CD4-positive, alpha-beta memory T cell (primary cell): ENCODE measurements at regions not wholly inside any gene's neighbourhood (a gene's known extent, or its start where the extent isn't known, plus 50 kb on each side); places are given as distances from the start of the nearest gene placed in this dataset.
A peak's percentile ranks its signal among the peaks of the same experiment; 100 is the strongest.

Experiments used
- CTCF ChIA-PET: fragments of 350-600 bp; sonication (Branson Sonifier 250); formaldehyde crosslinking; loops from one replicate; lab custom pipeline; 2021; ENCODE audit warnings: inconsistent platforms; ENCODE audit not compliant: partially characterized antibody; lab: Charles Lee
- POLR2A ChIA-PET: fragments of 350-600 bp; sonication (Branson Sonifier 250); formaldehyde crosslinking; loops from one replicate; lab custom pipeline; 2021; ENCODE audit not compliant: partially characterized antibody; lab: Charles Lee
- DNase-seq, 5 donors: peaks; one replicate each; pipeline versions ENCODE4 v3.0.0 to v3.0.0-alpha.2; 2020 to 2022; ENCODE audit warnings: mixed read lengths in 1 of 5
- H3K27ac ChIP-seq: one replicate; pipeline ENCODE4 v1.7.0; 2013; ENCODE audit warnings: low read depth, low read length
- H3K27me3 ChIP-seq: 2 replicates; pipeline ENCODE4 v1.7.0; 2013; ENCODE audit warnings: mild to moderate bottlenecking, low read length, moderate library complexity; ENCODE audit not compliant: insufficient read depth
- H3K36me3 ChIP-seq: 2 replicates; pipeline ENCODE4 v1.7.0; 2013; ENCODE audit warnings: mild to moderate bottlenecking, low read length, moderate library complexity; ENCODE audit not compliant: insufficient read depth
- H3K4me1 ChIP-seq: 2 replicates; pipeline ENCODE4 v1.7.0; 2013; ENCODE audit warnings: mild to moderate bottlenecking, low read length, moderate library complexity; ENCODE audit not compliant: insufficient read depth
- H3K4me3 ChIP-seq, 2 donors: one replicate each; pipeline ENCODE4 v1.7.0; 2013; ENCODE audit warnings: low read length in 2 of 2, mild to moderate bottlenecking in 1 of 2
- H3K9me3 ChIP-seq, 2 donors: one replicate each; pipeline ENCODE4 v1.7.0; 2013; ENCODE audit warnings: low read length in 2 of 2, control low read depth in 1 of 2; ENCODE audit not compliant: control insufficient read depth in 1 of 2
- H3K27ac Mint-ChIP-seq, 7 donors: one replicate each; pipeline ENCODE4 v1.8.0; 2020 to 2021; ENCODE audit warnings: mixed read lengths in 7 of 7, mild to moderate bottlenecking in 6 of 7, inconsistent platforms in 3 of 7, moderate library complexity in 3 of 7
- H3K27me3 Mint-ChIP-seq, 2 donors: one replicate each; pipeline ENCODE4 v1.8.0; 2020 to 2021; ENCODE audit warnings: mixed read lengths in 2 of 2
- H3K36me3 Mint-ChIP-seq, 2 donors: one replicate each; pipeline ENCODE4 v1.8.0; 2020 to 2021; ENCODE audit warnings: mixed read lengths in 2 of 2, inconsistent platforms in 1 of 2, mild to moderate bottlenecking in 1 of 2
- H3K4me1 Mint-ChIP-seq, 4 donors: one replicate each; pipeline ENCODE4 v1.8.0; 2020 to 2021; ENCODE audit warnings: mixed read lengths in 4 of 4, mild to moderate bottlenecking in 1 of 4
- H3K4me3 Mint-ChIP-seq, 8 donors: one replicate each; pipeline ENCODE4 v1.8.0; 2020 to 2021; ENCODE audit warnings: mixed read lengths in 8 of 8, mild to moderate bottlenecking in 7 of 8, moderate library complexity in 6 of 8, inconsistent platforms in 3 of 8
- H3K9me3 Mint-ChIP-seq, 8 donors: one replicate each; pipeline ENCODE4 v1.8.0; 2020 to 2021; ENCODE audit warnings: mixed read lengths in 8 of 8, mild to moderate bottlenecking in 5 of 8, inconsistent platforms in 3 of 8, moderate library complexity in 1 of 8
- intact Hi-C: fragments of 100-400 bp; cut with micrococcal nuclease; formaldehyde crosslinking; loops from one replicate; pipeline ENCODE4 v1.15.1; 2023

DNA sequence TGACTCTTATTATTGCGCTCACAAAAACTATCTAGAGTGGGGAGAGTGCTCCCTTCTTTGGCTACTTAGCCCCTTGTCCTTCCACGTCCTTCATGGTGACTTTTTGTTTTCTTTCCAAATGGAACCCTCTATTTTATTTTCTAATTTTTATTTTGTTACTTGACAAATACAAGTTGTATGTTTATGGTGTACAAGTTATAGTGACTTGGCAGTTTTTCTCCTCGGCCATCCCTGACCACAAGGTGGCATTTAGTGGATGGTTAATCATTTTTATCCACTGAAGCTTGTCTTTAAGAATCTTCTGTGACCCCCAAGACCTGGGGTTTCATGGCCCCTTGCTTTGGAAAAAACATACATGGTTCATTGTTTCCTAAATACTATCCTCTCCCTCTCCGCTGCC lies 70.1 kb downstream of the NKX2-1 start:
- ChIA-PET POLR2A (no interaction called here), CTCF (no interaction called here)
- H3K27me3 ChIP-seq = no peaks in the 10 kb centered on the region
- peaks cover 7 to 8% of the 10 kb centered on the region in 2 donors for H3K27me3 Mint-ChIP-seq
- DNase-seq = no peak
- H3K36me3 Mint-ChIP-seq = no peaks in the 10 kb centered on the region
- H3K4me3 ChIP-seq = no peak overlapping the region
- intact Hi-C loops = no loop called here
- peaks cover 0 to 5% (median 0%) of the 10 kb centered on the region in 8 donors for H3K9me3 Mint-ChIP-seq
- no peaks in the 10 kb centered on the region for H3K9me3 ChIP-seq
- no peaks in the 10 kb centered on the region for H3K36me3 ChIP-seq
- H3K4me1 Mint-ChIP-seq = no peaks in the 10 kb centered on the region
- no peak overlapping the region for H3K4me3 Mint-ChIP-seq
- no peak overlapping the region for H3K27ac ChIP-seq
- H3K4me1 ChIP-seq = no peaks in the 10 kb centered on the region
- H3K27ac Mint-ChIP-seq = no peak overlapping the region

GRCh38 chr14:36443374-36443773 lies 76.7 kb downstream of the NKX2-1 start:
- Histone ChIP-seq H3K9me3 (no peaks in the 10 kb centered on the region), H3K36me3 (no peaks in the 10 kb centered on the region), H3K4me1 (no peaks in the 10 kb centered on the region), H3K27ac (no peak overlapping the region), H3K4me3 (no peak overlapping the region), H3K27me3 (no peaks in the 10 kb centered on the region)
- no peaks in the 10 kb centered on the region for H3K4me1 Mint-ChIP-seq
- intact Hi-C loops = no loop called here
- H3K9me3 Mint-ChIP-seq = no peaks in the 10 kb centered on the region
- H3K27ac Mint-ChIP-seq = no peak overlapping the region
- H3K4me3 Mint-ChIP-seq = no peak overlapping the region
- H3K27me3 Mint-ChIP-seq = peaks cover 5 to 9% of the 10 kb centered on the region in 2 donors
- ChIA-PET CTCF (no interaction called here), POLR2A (no interaction called here)
- DNase-seq = no peak
- no peaks in the 10 kb centered on the region for H3K36me3 Mint-ChIP-seq

GRCh38 chr14:36442824-36443241 lies 77.2 kb downstream of the NKX2-1 start:
- ChIA-PET CTCF (no interaction called here), POLR2A (no interaction called here)
- no peak for DNase-seq
- no peaks in the 10 kb centered on the region for H3K27me3 ChIP-seq
- Mint-ChIP-seq H3K27ac (no peak overlapping the region), H3K9me3 (no peaks in the 10 kb centered on the region), H3K27me3 (peaks cover 5 to 9% of the 10 kb centered on the region in 2 donors), H3K4me3 (no peak overlapping the region), H3K36me3 (no peaks in the 10 kb centered on the region), H3K4me1 (no peaks in the 10 kb centered on the region)
- H3K4me3 ChIP-seq = no peak overlapping the region
- intact Hi-C loops = no loop called here
- H3K4me1 ChIP-seq = no peaks in the 10 kb centered on the region
- no peak overlapping the region for H3K27ac ChIP-seq
- no peaks in the 10 kb centered on the region for H3K36me3 ChIP-seq
- no peaks in the 10 kb centered on the region for H3K9me3 ChIP-seq

GRCh38 chr14:36441283-36441682 lies 78.7 kb downstream of the NKX2-1 start:
- H3K9me3 ChIP-seq = no peaks in the 10 kb centered on the region
- H3K27me3 Mint-ChIP-seq = peaks cover 6 to 9% of the 10 kb centered on the region in 2 donors
- no peaks in the 10 kb centered on the region for H3K27me3 ChIP-seq
- no peaks in the 10 kb centered on the region for H3K36me3 Mint-ChIP-seq
- H3K9me3 Mint-ChIP-seq = no peaks in the 10 kb centered on the region
- no peaks in the 10 kb centered on the region for H3K4me1 ChIP-seq
- no peak overlapping the region for H3K27ac ChIP-seq
- DNase-seq = no peak
- peak overlapping the region in 1 of 7 donors; percentile 62 for H3K27ac Mint-ChIP-seq
- POLR2A ChIA-PET = no interaction called here
- H3K4me3 Mint-ChIP-seq = no peak overlapping the region
- no peaks in the 10 kb centered on the region for H3K4me1 Mint-ChIP-seq
- CTCF ChIA-PET = no interaction called here
- H3K36me3 ChIP-seq = no peaks in the 10 kb centered on the region
- H3K4me3 ChIP-seq = no peak overlapping the region
- intact Hi-C loops = no loop called here

DNA sequence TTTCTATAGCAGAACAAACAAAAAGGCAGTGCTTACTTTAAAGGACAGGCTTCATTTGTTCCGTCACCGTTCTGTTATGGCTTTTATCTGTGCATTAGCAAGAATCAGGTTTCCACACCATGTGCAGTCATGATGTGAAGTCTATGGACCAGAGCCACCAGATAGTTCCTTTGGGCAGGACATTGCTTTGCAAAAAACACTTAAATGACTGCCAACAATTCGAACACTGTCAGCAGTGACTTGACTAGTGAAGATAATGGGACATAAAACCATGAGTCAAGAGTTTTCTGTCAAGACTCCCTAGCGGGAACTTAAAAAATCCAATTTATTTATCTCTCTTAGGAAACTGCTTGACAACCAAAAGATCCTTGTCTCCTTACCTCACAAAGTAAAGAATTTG lies 80.3 kb downstream of the NKX2-1 start:
- H3K27ac Mint-ChIP-seq = no peak overlapping the region
- POLR2A ChIA-PET = no interaction called here
- H3K4me1 Mint-ChIP-seq = no peaks in the 10 kb centered on the region
- peaks cover 6 to 9% of the 10 kb centered on the region in 2 donors for H3K27me3 Mint-ChIP-seq
- no peaks in the 10 kb centered on the region for H3K36me3 Mint-ChIP-seq
- no peak overlapping the region for H3K27ac ChIP-seq
- CTCF ChIA-PET = no interaction called here
- H3K4me3 ChIP-seq = no peak overlapping the region
- no peaks in the 10 kb centered on the region for H3K27me3 ChIP-seq
- no peak for DNase-seq
- no peaks in the 10 kb centered on the region for H3K9me3 ChIP-seq
- H3K36me3 ChIP-seq = no peaks in the 10 kb centered on the region
- no peak overlapping the region for H3K4me3 Mint-ChIP-seq
- no peaks in the 10 kb centered on the region for H3K4me1 ChIP-seq
- H3K9me3 Mint-ChIP-seq = no peaks in the 10 kb centered on the region
- intact Hi-C loops = no loop called here

DNA sequence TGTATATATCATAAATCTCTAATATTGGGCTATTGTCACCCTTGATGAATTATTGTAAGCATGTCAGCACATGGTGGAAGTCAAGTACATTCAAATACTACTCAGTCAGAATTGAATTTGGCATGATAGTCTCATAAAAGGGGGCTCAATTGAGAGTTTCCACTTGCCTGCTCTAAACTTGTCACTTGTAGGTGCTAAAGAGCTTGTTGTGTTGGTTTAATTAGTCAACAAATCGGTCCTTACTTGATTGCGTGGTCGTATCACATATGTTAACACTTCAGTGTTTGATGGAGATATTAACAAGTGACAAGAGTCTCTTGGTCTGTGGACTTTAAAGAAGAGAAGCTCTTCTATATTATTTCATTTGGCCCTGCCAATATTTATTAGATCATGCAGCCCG lies 81.1 kb downstream of the NKX2-1 start:
- Histone ChIP-seq H3K4me1 (no peaks in the 10 kb centered on the region), H3K9me3 (no peaks in the 10 kb centered on the region), H3K27ac (no peak overlapping the region), H3K27me3 (no peaks in the 10 kb centered on the region), H3K36me3 (no peaks in the 10 kb centered on the region), H3K4me3 (no peak overlapping the region)
- ChIA-PET POLR2A (no interaction called here), CTCF (no interaction called here)
- no peaks in the 10 kb centered on the region for H3K4me1 Mint-ChIP-seq
- H3K27me3 Mint-ChIP-seq = peaks cover 6 to 9% of the 10 kb centered on the region in 2 donors
- intact Hi-C loops = no loop called here
- H3K9me3 Mint-ChIP-seq = no peaks in the 10 kb centered on the region
- no peak for DNase-seq
- H3K27ac Mint-ChIP-seq = no peak overlapping the region
- H3K36me3 Mint-ChIP-seq = no peaks in the 10 kb centered on the region
- no peak overlapping the region for H3K4me3 Mint-ChIP-seq

DNA sequence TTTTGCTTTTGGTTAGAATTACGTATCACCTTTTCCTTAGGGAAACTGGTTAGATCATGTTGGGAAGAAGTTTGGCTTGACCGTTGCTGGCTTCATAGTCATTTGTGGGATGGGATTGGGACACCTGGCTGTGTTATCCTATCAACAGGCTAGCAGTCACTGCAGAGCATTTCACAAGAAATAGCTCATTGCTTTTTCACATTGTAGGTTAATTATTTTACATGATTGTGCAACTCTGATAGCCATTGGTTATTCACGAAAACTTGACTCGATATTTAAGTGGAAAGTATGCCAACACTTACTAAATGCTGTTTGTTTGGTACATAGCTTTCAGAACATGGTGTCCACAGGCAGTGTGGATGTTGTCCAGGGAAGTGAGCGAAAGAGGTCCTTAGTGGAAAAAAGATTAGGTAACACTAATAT lies 89.4 kb downstream of the NKX2-1 start:
- no peaks in the 10 kb centered on the region for H3K36me3 Mint-ChIP-seq
- ChIA-PET CTCF (no interaction called here), POLR2A (interaction anchor here (0.6 kb wide), 1 partner anchor 37 kb away, joined by 3 read pairs; no protein-coding TSS in a partner anchor)
- Histone ChIP-seq H3K36me3 (no peaks in the 10 kb centered on the region), H3K27me3 (no peaks in the 10 kb centered on the region), H3K27ac (no peak overlapping the region), H3K9me3 (no peaks in the 10 kb centered on the region), H3K4me1 (no peaks in the 10 kb centered on the region), H3K4me3 (no peak overlapping the region)
- intact Hi-C loops = no loop called here
- DNase-seq = no peak
- no peak overlapping the region for H3K4me3 Mint-ChIP-seq
- no peaks in the 10 kb centered on the region for H3K9me3 Mint-ChIP-seq
- no peak overlapping the region for H3K27ac Mint-ChIP-seq
- H3K27me3 Mint-ChIP-seq = peaks cover 4% of the 10 kb centered on the region in 2 donors
- H3K4me1 Mint-ChIP-seq = no peaks in the 10 kb centered on the region

DNA sequence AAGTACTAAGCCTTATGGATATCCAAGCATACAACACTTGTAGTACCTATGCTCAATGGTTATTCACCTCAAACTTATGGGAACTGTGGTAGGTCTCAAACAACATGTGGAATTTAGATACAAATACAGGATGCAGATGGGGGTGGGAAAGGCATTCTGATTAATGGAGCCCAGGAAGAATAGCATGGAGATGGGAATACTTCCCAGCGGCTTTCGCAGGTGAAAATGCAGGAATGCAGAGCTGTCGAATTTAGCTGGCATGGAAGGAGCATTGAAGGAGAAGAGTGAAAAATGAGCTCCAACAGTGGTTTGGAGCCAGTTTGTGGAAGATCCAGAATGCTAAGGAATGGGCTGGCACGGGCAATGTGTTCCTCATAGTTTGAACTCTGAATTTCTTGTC lies 89.9 kb downstream of the NKX2-1 start:
- Histone ChIP-seq H3K27ac (no peak overlapping the region), H3K4me1 (no peaks in the 10 kb centered on the region), H3K4me3 (no peak overlapping the region), H3K9me3 (no peaks in the 10 kb centered on the region), H3K36me3 (no peaks in the 10 kb centered on the region), H3K27me3 (no peaks in the 10 kb centered on the region)
- H3K27ac Mint-ChIP-seq = no peak overlapping the region
- POLR2A ChIA-PET = interaction anchor here (0.6 kb wide), 1 partner anchor 37 kb away, joined by 3 read pairs; no protein-coding TSS in a partner anchor
- no peaks in the 10 kb centered on the region for H3K9me3 Mint-ChIP-seq
- peaks cover 4% of the 10 kb centered on the region in 2 donors for H3K27me3 Mint-ChIP-seq
- DNase-seq = no peak
- H3K4me1 Mint-ChIP-seq = no peaks in the 10 kb centered on the region
- intact Hi-C loops = no loop called here
- H3K36me3 Mint-ChIP-seq = no peaks in the 10 kb centered on the region
- CTCF ChIA-PET = no interaction called here
- no peak overlapping the region for H3K4me3 Mint-ChIP-seq
